HG03460 (cell line): ENCODE measurements at regions not wholly inside any gene's neighbourhood (a gene's known extent, or its start where the extent isn't known, plus 50 kb on each side); places are given as distances from the start of the nearest gene placed in this dataset.
"Not testable (repeated sequence)": the region's sequence is repeated elsewhere in the genome, so short reads cannot be mapped to it uniquely, and the experiment has no call there.

ENCODE experiments used
- ATAC-seq: cut with Tn5 transposase; IDR thresholded peaks from one replicate; pipeline ENCODE4 v1.9.1; 2021; ENCODE audit not compliant: unreplicated experiment

- no peak for ATAC-seq
Measured at GRCh38 chr1:60567256-60567655, 493.7 kb upstream of the C1orf87 start.

DNA sequence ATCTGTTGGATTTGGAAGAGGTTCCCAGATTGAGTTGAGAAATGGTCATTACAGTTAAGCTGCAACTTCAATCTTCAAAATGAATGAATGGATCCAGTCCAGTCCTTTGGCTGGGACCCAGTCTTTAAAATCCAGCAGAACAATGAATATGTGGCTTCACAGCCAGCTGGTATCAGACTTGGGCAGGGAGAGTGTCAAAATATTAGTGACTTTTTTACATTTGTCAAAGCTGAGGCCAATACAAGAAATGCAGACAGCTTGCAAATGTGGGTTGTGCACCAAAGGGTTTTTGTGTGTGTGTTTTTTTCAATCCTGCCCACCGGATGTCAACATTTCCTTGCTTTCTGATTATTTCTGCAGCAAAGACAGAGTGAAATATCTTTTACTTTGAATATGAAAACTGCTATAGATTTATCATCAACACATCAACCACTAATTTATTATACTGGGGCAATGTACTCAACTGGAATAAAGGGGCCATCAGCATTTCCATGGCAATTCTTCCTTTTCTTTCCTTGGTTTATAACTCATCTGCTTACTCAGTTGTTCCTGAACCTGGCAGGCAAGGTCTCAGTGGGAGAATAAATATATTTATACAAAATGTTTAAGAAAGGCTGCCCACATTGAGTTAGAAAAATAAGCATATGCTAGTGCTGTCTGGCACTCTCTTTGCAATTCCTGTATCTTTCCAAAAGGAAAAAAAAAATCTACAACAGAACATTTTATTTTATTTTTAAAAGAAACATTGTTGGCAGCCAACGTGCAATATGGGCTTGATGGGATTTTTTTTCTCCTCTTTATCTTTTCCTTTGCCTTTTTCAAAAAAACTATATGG is 491.6 kb upstream of the C1orf87 start:
- no peak for ATAC-seq

DNA sequence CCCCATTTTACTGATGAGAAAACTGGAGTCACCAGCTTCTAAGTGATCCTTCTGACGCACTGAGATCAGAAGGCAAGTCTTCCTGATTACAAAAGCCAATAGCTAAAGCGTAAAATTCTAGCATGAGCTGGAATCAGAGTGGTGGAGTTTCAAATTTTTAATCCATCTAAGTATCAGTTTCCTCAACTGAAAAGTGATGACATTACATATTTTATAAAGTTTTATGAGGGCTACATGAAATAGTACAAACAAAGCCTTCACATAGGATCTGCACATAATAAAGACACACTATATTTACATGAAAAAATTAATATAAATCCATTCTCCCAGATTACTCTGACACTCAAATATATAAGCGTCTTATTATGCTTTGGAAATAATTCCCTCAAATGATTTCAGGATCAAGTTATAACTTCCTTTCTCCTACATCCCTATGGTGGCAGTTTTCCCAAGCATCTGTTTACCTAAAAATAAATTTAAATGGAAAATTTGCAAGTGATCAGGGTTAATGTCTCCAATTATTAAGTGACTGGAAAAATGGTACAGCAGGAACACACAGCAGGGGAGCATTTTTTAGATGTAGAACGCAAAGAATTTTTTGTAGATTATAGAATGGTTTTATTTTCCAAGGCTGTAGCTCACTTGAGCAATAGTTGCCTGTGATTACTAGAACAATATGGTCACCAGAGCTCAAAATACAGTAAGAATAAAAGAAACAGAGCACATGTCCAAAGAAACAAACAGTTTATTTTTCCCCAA is 490.4 kb upstream of the C1orf87 start:
- no peak for ATAC-seq

GRCh38 chr1:60562740-60563139 is 489.2 kb upstream of the C1orf87 start:
- no peak for ATAC-seq

DNA sequence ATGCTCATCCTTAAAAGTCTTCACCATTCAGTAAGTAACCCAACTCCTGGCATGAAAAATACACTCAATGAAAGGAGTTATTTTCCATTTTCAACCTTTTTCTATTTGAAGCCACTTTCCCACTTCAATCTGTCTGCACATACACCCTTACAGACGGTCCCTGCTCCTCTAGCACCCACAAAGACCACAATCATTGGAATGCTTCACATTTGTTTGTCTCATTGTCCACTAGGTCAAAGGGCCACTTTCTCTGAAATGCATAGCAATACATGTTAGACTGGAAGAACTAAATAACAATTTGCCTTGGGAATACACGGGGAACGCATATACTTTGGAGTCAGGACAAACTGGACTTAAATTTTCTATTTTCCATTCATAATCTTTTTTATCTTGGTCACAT is 487.1 kb upstream of the C1orf87 start:
- no peak for ATAC-seq

DNA sequence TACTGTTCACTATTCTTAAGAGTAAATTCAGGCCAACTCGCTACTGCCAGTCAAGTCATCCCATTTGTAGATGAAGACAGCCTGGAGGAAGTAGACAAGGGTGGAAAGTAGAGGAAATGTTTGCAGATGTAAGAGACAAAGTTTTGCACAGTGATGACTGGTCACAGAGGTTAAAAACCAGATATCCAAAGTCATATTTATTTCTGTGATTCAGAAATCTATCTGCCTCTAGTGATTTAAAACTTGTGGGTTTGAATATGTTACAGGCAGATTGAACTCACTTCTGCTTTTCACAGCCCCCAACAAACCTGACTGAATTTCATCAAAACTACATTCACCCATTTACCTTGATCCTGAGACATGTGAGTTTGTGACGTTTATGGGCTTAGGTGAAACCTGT is 484.7 kb upstream of the C1orf87 start:
- no peak for ATAC-seq

- ATAC-seq: no peak
Measured at GRCh38 chr1:60553730-60554129, 480.2 kb upstream of the C1orf87 start.

GRCh38 chr1:60547821-60548220 is 474.3 kb upstream of the C1orf87 start:
- ATAC-seq: no peak

DNA sequence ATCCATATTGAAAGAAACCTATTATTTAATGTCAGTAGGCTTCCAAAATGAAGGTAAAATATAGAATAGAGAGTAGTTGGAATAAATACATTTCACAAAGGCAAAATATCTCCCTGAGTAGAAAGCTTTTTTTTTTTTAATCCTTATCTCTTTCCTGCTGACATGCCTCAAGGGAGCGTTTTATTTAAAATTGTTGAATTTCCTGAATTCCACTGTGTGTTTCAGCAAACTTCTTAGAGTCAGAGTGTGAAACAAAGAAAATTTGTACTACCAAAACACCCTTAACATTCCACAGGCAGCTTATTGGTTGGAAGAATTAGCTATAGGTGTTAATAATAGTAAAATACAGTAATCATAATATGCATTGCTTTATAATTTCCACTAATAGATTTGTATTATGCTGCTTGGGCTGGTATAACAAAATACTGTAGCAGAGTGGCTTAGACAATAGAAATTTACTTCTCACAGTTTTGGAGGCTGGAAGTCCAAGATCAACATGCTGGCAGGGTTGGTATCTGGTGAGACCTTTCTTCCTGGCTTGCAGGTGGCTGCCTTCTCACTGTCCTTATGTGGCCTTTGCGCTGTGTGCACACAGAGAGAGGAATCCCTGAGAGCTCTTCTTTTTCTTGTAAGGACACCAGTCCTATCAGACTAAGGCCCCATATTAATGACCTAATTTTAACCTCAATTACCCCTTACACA is 468.4 kb upstream of the C1orf87 start:
- no peak for ATAC-seq

DNA sequence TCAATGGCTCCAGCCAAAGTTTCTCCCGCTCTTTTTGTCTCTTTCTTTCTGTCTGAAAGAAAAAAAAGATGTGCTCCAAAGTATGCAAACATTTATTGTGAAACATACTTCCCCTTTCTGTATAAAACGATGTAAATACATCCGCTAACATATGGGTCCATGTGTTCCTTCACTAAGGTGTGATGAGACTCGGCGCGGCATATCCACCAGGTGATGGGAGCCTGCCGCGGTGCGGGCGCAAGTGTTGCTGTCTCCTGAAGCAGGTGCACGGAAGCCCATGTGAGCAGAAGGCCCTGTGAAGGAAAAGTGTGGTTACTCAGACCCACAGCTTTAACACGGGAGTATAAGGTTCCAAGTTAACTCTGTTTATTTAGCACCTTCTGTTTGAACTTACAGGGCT is 466.6 kb upstream of the C1orf87 start:
- no peak for ATAC-seq

- ATAC-seq: no peak
Measured at GRCh38 chr1:60535713-60536112, 462.1 kb upstream of the C1orf87 start.

- ATAC-seq: no peak
Measured at GRCh38 chr1:60527567-60527966, 454.0 kb upstream of the C1orf87 start.

- no peak for ATAC-seq
Measured at GRCh38 chr1:60516996-60517395, 443.4 kb upstream of the C1orf87 start.

GRCh38 chr1:60510162-60510561 is 436.6 kb upstream of the C1orf87 start:
- ATAC-seq: no peak

GRCh38 chr1:60504206-60504840 is 430.8 kb upstream of the C1orf87 start:
- no peak for ATAC-seq

- no peak for ATAC-seq
Measured at GRCh38 chr1:60503266-60503925, 429.8 kb upstream of the C1orf87 start.

DNA sequence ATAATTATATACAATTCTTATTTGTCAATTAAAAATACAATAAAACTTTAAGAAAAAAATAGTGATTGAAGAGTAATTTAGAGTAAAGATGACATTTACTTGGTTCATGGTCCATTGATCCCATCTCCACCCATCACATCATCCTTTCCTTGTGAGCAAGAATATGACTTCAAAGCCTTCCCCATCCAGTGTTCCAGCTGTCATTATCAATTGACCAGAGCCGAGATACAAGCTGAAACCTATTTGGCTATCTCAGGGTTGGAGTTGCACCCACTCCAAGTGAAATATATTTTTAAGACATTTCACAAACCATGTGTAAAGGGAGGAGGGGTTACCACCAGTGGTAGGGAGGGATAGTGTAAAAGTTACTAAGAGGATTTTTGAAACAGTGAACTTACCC is 428.9 kb upstream of the C1orf87 start:
- ATAC-seq: no peak

DNA sequence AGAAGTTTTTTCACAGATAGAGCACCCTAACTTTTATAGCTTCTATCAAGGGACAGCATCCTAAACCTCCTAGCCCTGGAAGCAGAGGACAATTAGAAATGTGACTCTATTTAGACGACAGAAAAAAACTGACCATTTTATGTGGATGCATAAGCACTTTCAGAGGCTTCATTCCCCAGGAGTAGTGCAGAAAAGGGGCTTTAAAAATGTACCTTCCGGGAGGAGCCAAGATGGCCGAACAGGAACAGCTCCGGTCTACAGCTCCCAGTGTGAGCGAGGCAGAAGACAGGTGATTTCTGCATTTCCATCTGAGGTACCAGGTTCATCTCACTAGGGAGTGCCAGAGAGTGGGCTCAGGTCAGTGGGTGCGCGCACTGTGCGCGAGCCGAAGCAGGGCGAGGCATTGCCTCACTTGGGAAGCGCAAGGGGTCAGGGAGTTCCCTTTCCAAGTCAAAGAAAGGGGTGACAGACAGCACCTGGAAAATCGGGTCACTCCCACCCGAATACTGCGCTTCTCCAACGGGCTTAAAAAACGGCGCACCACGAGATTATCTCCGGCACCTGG is 416.4 kb upstream of the C1orf87 start:
- ATAC-seq: not testable (repeated sequence)

GRCh38 chr1:60488847-60489246 is 415.3 kb upstream of the C1orf87 start:
- ATAC-seq: no peak

GRCh38 chr1:60487565-60488345 is 414.2 kb upstream of the C1orf87 start:
- ATAC-seq: no peak
